ENCODE measurements at regions not wholly inside any gene's neighbourhood (a gene's known extent, or its start where the extent isn't known, plus 50 kb on each side); places are given as distances from the start of the nearest gene placed in this dataset.
A peak's percentile ranks its signal among the peaks of the same experiment; 100 is the strongest.

DNA sequence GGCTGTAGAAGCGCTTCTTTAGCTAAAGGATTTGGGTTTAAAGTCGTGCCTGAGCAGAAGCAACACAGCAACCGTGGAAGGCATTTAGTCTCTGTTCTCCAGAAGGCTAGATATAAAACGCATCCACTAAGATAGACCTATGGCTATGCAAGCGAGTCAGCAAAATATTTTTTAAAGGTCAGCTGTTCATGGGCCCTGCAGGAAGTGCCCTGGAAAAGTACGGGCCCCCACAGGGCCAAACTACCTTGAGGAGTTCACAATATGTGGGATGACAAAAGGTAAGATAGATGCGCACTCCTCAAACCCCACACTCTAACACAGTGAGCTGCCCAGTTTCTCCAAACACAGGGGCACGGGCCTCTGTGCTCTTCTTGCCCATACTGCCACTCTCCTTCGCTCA lies 261.6 kb downstream of the VPS13C start:
- DNase-seq, result no peak

DNA sequence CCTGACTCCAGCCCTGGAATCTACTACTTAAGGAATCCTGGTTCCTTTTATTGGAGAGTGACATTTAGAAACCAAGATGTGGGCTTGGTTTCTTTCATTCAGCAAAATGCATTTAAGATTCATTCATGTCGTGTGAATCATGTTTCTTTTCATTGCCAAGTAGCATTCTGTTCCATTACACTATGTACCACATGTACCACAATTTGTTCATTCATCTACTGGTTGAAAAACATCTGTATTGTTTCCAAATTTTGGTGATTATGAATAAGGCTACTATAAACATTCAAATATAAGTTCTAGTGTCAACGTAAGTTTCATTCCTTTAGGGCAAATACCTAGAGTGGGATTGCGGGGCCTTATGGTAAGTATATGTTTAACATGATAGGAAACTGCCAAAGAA lies 264.2 kb downstream of the VPS13C start:
- no peak for DNase-seq

DNA sequence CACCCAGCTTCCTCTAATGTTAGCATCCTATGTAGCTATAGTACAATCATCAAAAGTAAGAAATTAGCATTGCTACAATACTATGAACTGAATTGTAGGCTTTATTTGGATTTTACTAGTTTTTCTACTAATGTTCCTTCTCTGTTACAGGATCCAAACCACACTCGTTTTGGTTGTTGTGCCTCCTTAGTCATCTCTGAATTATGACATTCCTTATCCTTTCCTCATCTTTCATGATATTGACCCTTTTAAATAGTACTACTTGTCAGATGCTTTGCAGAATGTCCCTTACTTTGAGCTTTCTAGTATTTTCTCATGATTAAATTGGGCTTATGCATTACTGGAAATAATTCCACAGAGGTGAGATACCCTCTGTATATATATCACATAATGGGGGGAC lies 265.4 kb downstream of the VPS13C start:
- DNase-seq, result no peak

DNA sequence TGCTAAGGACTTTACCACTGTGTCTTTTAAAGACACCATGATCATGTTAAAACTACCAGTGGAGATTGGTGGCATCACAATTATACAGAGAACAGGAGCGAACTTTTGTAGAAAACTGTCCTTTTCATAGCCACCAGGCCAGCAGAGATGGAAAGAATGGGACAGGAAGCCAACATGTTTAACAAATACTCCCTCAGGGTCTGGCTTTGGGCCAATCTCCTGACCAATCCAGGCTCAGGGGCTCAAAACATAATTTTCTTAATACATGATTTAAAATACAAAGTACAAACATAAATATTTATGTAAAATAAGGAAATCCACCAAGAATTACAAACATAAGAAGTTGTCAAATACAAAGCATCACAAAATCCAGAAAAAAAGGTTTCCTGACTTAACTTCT lies 266.0 kb downstream of the VPS13C start:
- DNase-seq, result no peak

DNA sequence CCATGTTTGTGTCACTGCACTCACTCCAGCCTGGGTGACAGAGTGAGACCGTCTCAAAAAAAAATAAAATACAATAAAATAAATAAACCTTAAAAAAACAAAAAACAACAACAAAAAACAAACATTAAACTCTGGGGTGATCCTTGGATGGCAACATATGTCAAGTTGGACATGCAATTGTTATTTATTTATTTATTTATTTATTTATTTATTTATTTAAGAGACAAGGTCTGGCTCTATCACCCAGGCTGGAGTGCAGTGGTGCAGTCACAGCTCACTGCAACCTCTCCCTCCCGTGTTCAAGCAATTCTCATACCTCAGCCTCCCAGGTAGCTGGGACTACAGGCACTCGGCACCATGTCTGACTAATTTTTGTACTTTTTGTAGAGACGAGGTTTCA lies 275.5 kb downstream of the VPS13C start:
- no peak for DNase-seq

DNA sequence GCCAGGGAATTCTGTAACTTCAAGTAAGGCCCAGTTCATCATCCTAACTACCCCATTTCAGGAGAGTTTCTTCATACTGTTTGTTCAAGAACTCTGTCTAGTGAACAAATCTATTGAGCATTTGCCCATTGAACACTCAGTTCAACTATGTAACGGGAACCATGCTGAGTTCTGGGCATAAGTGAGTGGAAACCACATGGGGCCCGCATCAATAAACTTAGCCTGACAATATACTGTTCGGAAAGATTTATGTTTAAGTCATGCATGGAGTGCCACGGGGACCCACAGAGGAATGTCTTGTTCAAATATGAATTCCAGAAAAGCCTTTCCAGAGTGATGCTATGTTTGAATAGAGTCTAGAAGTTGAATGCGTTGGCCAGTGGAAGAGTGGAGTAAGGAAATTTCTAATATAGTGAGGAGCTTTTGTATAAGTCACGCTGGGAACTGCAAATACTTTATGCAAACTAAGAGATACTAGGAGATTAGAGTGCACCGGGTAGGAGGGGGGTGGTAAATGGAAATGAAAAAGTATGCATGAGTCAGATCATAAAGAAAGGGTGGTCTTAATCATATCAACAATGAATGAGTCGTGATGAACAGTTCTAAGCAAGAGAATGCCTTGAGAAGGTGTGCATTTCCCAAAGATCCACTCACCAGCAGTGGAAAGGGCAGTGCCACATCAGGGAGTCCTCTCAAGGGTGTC lies 279.8 kb downstream of the VPS13C start:
- DNase-seq, result no peak

DNA sequence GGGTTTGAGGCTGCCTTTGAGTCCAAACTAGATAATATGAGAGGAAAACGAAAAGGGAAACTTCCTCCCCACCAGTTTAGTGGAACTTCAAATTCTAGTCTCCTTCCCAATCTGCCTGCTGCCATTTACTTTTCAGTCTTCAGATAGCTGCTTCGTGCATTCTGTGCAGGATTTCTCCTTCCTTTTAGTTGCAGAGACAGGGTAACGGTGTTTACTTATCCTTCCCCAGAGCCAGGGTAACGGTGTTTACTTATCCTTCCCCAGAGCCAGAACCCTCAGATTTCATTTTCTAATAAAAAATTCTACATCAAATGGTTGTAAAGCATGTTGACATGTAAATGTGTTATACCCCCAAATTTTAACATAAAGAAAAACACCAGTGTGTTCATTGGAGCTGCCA lies 282.6 kb downstream of the VPS13C start:
- DNase-seq, result no peak

DNA sequence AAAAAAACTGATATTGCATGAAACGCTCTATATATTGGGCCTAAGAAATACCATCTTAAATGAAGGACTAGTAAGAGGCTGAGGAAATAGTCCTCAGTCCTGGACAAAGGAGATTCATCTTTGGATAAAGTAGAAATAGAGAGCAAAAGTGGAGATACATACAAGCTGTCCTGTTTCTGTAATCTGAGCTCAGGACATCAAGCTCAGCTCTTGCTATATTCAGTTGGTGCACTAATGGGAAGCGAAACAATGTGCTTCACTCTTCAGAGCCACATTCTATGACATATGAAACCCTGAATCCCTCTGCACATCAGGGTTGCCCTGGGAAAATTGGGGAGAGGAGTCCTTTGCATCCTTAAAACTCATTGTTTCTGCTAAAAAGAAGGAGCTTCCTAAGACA lies 290.7 kb downstream of the VPS13C start:
- DNase-seq, result no peak

DNA sequence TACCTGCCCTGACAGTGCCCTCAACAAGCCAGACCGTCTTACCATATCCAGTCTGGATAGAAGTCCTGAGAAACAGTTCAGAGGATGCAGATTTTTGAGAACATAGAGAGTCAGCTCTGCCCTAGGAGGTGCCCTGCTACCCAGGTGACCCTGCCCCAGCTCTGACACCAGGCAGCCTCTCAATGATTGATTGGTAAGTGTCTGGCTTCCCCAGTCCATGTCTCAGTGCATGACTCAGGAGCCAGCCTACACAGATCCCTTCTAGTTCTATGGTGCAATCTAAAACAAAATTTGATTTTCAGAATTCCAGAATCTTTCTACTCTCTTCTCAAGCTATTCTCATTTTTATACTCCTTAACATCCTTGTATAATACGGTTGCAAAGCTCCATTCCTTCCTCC lies 292.1 kb downstream of the VPS13C start:
- DNase-seq, result no peak

DNA sequence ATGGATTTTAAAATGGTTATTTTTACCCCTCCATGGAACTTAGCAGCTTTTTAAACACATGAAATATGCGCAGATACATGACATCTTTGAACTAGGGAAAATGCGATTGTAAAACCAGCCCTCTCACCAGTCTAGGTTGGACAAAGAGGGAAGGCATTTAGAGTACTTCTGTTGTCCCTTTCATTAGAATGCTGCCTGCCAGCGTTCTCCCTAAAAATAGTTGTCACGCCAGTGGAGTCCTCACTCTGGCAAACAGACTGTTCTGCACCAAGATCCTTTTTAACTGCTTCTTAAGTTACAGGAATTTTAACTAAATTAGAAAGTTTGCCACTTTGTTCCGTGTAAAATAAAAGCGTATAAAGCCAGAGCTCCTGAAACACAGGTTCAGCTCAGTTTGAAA lies 295.3 kb downstream of the VPS13C start:
- no peak for DNase-seq

DNA sequence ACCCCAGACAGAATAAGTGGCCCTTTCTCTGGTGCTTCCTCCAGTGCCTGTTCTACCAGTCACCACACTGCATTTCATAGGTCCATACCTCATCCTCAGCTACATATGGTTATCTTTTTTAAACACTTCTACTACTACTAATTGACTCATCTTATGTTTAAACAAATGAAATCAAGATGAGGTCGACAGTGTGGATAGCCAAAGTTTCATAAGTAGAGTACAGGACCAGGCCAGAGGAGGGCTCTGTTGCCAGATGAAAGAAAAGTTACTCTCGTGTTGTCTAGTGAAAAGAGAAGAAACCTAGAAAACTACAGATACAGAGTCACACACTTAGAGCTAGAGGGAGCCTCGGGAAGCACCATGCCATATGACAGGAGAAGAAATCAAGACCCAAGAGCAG lies 296.1 kb downstream of the VPS13C start:
- DNase-seq, result no peak

DNA sequence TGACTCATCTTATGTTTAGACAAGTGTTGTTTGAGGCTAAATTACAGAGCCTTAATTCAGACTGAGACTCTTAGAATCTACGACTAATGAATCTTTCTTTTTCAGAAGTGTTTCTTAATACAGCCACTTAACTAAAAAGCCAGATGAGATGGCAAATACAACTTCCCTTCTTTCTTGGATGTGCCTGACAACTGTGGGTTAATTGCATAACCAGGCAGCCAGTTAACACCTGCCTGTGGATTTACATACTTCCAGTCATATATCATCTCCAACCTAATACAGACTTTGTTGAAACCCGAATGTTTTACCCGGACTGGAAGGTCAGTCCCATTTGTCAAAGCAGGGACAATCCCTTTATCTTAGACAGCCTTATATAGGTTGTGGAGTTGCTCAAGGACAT lies 297.6 kb downstream of the VPS13C start:
- no peak for DNase-seq

DNA sequence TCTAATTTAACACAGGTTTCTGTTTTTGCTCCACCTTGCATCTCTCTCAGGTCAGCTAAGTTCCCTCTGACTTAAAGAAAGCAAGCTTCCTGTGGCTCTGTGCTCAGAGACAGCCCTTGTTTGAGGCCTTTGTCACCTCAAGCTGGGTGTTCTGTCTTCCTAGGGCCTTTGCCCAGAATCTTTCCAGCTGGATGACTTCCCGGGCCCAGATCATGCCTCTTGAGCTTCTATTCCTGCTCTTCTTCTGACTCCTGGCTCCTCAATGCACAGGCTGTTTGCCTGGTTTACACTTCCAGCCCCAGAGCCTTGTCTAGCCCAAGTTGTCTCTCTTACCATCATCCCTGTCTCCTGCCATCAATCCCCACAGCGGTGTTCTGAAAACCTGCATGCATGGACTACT lies 300.6 kb downstream of the VPS13C start:
- no peak for DNase-seq

DNA sequence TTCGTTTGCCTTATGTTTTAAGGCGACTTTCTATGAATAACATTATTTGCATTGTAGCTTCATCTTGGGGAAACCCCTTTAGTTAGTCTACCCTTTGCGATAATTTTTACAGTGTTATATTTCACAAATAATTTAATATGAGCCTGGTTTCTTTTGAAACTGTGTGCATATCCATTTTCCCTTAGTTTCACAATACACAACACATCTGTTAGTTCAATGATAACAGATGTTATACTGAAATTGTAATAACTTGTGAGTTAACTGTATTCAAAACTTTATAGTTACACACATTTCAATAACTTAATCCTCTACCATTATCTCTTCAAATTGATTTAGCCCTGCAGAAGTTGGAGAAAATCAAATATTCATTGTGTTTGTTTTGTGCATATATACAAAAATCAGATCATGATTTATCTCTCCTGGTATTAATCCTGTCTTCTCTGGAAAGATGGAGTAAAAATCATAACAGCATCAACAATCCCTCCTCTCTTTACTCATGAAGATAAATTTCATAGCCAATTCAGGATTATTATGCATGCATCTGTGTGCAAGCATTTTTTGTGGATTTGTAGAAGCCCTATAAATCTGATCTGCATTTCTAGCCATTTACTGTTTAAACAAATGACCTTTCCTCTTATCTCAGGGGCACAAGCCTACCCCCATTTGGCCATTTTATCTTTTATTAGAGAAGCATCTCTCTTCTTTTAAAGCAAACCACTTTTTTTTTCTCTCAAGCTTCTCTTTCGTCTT lies 304.0 kb downstream of the VPS13C start:
- no peak for DNase-seq

DNA sequence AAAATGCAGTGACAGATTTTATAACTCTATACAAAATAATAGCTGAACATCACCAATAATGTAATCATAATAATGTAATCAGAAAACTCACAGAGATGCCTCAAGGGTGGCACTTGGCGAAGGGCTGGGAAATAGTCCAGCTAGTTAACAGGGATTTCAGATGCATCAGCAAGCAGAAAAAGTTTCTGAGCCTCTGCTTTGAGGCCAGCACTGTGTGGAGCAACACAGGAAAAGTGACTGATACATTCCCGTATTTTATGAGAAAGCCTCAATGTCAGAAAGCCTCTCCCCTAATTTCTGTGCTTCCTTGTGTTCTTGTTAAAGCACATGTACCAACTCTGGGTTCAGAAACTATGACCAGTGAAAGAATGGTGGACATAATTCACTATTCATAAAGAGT lies 304.8 kb downstream of the VPS13C start:
- DNase-seq, result no peak

DNA sequence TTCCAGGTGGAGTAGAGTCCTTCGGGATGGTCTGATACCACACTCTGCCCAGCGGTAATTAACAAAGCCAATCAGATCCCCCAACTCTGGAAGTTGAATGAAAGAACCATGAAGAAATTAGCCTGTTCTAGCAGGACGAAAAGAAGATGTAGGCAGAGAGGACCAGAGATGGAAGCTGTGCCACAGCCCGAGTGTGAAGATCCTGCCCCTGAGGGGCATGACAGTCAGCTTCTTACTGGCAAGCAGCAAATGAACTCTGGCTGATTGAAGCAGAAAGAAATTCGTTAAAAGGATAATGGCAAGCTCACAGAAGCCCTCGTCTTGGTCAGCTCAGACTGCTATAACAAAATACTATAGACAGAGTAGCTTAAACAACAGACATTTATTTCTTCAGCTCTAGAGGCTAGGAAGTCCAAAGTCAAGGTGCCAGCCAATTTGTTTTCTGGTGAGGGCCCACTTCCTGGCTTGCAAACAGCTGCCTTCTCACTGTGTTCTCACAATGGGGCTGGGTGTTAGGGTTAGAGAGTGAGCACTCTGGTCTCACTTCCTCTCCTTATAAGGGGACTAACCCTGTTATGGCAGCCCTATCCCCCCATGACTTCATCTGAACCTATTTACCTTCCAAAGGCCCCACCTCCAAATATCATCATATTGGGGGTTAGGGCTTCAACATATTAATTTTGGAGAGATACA lies 307.1 kb downstream of the VPS13C start:
- DNase-seq, result no peak

DNA sequence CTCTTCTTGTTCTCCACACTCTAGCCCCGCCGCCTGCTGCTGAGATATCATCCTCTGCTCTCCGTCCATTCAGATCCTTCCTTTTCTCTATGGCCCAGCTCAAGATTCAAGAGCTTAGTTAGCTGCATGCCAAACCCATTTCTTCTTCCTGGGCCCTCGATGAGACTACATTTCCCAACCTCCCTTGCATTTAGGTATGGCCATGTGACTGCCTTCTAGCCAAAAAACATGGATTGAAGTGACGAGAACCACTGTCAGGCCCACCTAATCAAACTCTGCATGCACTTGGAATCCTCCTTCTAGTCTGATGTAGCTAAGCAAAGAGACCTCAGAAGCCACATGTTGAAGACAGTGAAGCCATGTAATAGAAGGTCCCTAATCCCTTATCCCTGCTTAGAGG lies 308.2 kb downstream of the VPS13C start:
- no peak for DNase-seq

DNA sequence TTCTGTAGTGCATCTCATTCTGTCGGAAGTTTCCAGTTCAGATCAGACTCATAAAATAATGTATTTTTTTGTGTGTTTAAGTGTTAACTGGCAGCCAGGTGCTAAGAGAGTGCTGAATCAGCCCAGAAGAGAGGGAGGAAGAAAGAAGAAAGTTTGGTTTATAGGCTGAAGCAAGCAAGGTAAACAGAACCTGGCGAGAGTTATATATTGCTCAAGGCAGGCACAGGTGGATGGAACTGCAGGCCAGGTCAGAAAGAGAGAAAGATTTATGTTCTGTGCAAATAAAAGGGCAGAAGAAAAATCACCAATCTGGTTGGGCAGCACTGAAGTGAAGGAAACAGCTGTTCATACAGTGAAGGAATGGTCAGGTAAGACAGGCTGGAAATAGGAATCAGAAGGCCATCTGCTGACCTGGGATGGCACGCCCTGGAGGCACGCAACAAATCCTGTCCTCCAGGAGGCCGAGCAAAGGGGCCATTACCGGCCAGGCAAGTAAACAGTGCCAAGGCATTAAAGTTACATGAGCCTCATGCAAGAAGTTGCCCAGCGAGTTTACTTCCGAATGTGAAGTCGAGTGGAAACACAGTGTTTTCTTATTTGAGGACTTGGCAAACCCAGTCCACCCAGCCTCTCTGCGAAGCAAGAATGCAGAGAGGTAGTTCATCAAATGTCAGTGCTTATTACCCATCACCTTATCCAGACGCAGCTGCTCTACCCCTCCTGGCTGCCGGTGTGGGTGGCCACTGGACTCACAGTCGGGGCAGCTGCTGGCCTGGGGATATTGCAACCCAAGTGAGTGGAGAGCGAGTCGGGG lies 309.8 kb downstream of the VPS13C start:
- peak; percentile 44 for DNase-seq

DNA sequence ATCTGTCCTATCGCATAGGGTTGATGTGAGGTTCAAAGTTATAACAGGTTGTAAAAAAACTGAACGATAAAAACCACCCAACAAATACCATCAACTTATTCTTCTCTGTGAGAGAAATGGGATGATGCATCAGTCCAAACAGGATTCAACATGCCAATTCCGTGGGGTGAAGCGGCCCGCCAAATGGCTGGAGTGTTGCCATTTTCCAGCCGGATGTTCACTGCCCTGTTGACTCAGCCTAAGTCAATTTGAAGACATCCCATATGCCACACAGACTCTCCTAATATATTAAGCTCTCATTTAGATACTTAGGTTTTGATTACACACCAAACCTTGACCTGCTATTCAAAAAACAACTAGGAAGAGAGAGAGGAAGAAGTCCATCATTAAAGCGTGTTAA lies 311.1 kb downstream of the VPS13C start:
- DNase-seq, result no peak

DNA sequence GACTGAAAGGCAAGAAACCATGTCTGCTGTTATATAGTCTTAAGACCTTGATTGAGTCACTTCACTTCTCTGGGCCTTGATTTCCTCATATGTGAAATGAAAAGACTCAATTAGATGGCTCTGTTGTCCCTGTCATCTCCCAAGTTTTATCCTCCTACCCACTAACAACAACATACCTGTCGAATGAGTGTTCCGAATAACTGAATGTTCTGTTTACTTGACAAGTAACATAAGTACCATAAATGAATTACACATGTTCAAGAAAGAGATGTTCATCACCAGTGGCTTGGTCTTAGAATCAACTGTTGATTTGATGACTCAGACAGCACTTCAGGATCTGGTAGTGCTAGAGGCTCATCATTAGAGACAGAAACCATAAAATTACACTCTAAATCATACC lies 311.7 kb downstream of the VPS13C start:
- no peak for DNase-seq

DNA sequence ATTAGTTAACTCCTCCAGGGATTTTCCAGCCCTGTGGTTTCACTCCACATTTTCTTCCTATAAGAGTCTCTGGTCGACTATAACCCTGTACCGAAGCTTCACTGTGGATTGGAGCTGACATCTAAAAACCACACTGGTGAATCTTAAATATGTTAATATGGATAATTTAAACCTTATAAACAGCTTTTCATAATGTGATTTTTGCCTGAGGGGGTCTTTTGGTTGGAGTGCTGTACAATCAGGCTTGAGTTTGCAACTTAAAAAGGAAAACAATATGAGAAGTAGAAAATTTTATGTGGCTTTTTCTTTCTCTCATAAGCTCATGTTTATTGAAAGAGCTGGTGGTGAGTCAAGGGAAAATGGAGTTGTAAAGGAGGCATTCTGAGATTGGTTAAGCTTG lies 313.7 kb downstream of the VPS13C start:
- no peak for DNase-seq

DNA sequence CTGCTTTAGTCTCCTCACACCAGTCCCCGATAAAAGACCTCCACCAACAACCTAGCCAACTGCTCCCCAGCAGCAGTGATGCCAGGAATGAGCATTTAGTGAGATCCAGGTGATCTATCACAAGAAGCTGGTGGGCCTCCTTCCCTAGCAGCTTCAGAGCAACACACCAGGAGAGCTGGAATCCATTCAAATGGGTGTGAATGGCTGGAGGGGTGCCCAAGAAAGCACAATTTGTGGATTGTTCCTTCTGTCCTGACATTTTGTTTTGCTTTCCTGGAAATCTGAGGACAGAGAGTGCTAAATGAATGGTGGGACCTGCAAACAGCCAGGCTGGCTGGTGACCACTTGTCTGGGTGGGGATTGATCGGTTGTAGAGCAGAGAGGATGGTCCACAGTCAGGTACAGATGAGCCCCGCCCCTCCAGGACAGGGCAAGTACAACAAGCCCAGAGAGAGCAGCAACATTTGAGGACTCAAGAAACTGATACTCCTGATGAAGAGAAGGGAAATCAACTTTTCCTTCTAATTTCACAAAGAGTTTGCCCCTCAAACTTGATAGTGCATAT lies 316.8 kb downstream of the VPS13C start:
- DNase-seq, result no peak
